NCI-H748 (cell line): ENCODE measurements at regions not wholly inside any gene's neighbourhood (a gene's known extent, or its start where the extent isn't known, plus 50 kb on each side); places are given as distances from the start of the nearest gene placed in this dataset.

Experiments
- DNase-seq: peaks from one replicate; lab custom pipeline; 2025; ENCODE audit not compliant: unreplicated experiment; lab: John Stamatoyannopoulos, UW

GRCh38 chr15:94602754-94603470 is 371.6 kb downstream of the MCTP2 start:
- no peak for DNase-seq

GRCh38 chr15:94606286-94606685 is 374.9 kb downstream of the MCTP2 start:
- DNase-seq = no peak

- no peak for DNase-seq
Measured at GRCh38 chr15:94607176-94607654, 375.9 kb downstream of the MCTP2 start.

GRCh38 chr15:94610069-94610468 is 378.7 kb downstream of the MCTP2 start:
- DNase-seq = no peak

- no peak for DNase-seq
Measured at GRCh38 chr15:94610485-94610884, 379.1 kb downstream of the MCTP2 start.

- DNase-seq = no peak
Measured at GRCh38 chr15:94611656-94612055, 380.3 kb downstream of the MCTP2 start.

- DNase-seq = no peak
Measured at GRCh38 chr15:94615688-94616087, 384.3 kb downstream of the MCTP2 start.

- DNase-seq = no peak
Measured at GRCh38 chr15:94620632-94621031, 389.3 kb downstream of the MCTP2 start.

- DNase-seq = no peak
Measured at GRCh38 chr15:94621736-94622135, 390.4 kb downstream of the MCTP2 start.

GRCh38 chr15:94626949-94627348 is 395.6 kb downstream of the MCTP2 start:
- no peak for DNase-seq

GRCh38 chr15:94631608-94632007 is 400.2 kb downstream of the MCTP2 start:
- DNase-seq = no peak

GRCh38 chr15:94638183-94638582 is 406.8 kb downstream of the MCTP2 start:
- DNase-seq = peak; percentile 1

- no peak for DNase-seq
Measured at GRCh38 chr15:94639701-94640100, 408.3 kb downstream of the MCTP2 start.

GRCh38 chr15:94644433-94644832 is 413.1 kb downstream of the MCTP2 start:
- DNase-seq = no peak

GRCh38 chr15:94653071-94653470 is 421.7 kb downstream of the MCTP2 start:
- no peak for DNase-seq

- DNase-seq = no peak
Measured at GRCh38 chr15:94655249-94655880, 424.0 kb downstream of the MCTP2 start.

GRCh38 chr15:94665676-94666441 is 434.5 kb downstream of the MCTP2 start:
- DNase-seq = no peak

GRCh38 chr15:94666553-94666952 is 435.2 kb downstream of the MCTP2 start:
- DNase-seq = no peak

- DNase-seq = no peak
Measured at GRCh38 chr15:94667109-94667508, 435.7 kb downstream of the MCTP2 start.

- peak; percentile 26 for DNase-seq
Measured at GRCh38 chr15:94670438-94671034, 439.2 kb downstream of the MCTP2 start.

GRCh38 chr15:94671858-94672532 is 440.6 kb downstream of the MCTP2 start:
- peak; percentile 18 for DNase-seq
